Suprapubic skin (tissue), 4 donors: ENCODE measurements at regions not wholly inside any gene's neighbourhood (a gene's known extent, or its start where the extent isn't known, plus 50 kb on each side); places are given as distances from the start of the nearest gene placed in this dataset.

Source experiments
- DNase-seq, 2 donors: peaks; one replicate each; pipeline ENCODE4 v3.0.0-alpha.2; 2019; ENCODE audit warnings: low spot score in 2 of 2
- H3K27ac ChIP-seq: fragments of 200-600 bp; sonication (generic); one replicate; pipeline ENCODE4 v1.5.1; 2019
- H3K27me3 ChIP-seq: fragments of 200-600 bp; sonication (generic); one replicate; pipeline ENCODE4 v1.5.1; 2019
- H3K36me3 ChIP-seq: fragments of 200-600 bp; sonication (generic); one replicate; pipeline ENCODE4 v1.5.1; 2019
- H3K4me1 ChIP-seq: fragments of 200-600 bp; sonication (generic); one replicate; pipeline ENCODE4 v1.5.1; 2019
- H3K4me3 ChIP-seq: fragments of 200-600 bp; sonication (generic); one replicate; pipeline ENCODE4 v1.5.1; 2019; ENCODE audit warnings: mild to moderate bottlenecking
- H3K9me3 ChIP-seq: fragments of 200-600 bp; sonication (generic); one replicate; pipeline ENCODE4 v1.5.1; 2019
- CTCF ChIP-seq, 2 donors: fragments of 200-600 bp in 1 of 2; fragments of 450-650 bp in 1 of 2; sonication (generic) in 1 of 2; IDR thresholded peaks; one replicate each; pipeline ENCODE4 v1.5.1; 2016 to 2019; ENCODE audit warnings: antibody characterized with exemption in 2 of 2, mild to moderate bottlenecking in 1 of 2, moderate library complexity in 1 of 2
- EP300 ChIP-seq: sonication (generic); formaldehyde crosslinking; IDR thresholded peaks from one replicate; pipeline ENCODE4 v1.6.1; 2017; ENCODE audit warnings: antibody characterized with exemption
- POLR2A ChIP-seq, 2 donors: fragments of 450-650 bp; IDR thresholded peaks; one replicate each; pipeline ENCODE4 v1.6.1; 2017; ENCODE audit warnings: antibody characterized with exemption in 2 of 2, mild to moderate bottlenecking in 2 of 2, moderate library complexity in 2 of 2
- POLR2AphosphoS5 ChIP-seq, 3 donors: sonication (generic); formaldehyde crosslinking; IDR thresholded peaks; one replicate each; pipeline ENCODE4 v1.6.1; 2017; ENCODE audit warnings: antibody characterized with exemption in 3 of 3
- WGBS: methylation state at CpG from one replicate; pipeline ENCODE4 v1.1.5; 2018; 5-methylcytosine and 5-hydroxymethylcytosine counted together

- TF ChIP-seq EP300 = no peak
- 92% methylated on average over 3 of the region's 3 CpGs for WGBS
- Histone ChIP-seq H3K4me1 (peaks cover 15% of the 10 kb centered on the region), H3K9me3 (no peaks in the 10 kb centered on the region), H3K4me3 (no peak overlapping the region), H3K27ac (no peak overlapping the region), H3K36me3 (no peaks in the 10 kb centered on the region), H3K27me3 (no peaks in the 10 kb centered on the region)
- no peak for DNase-seq
Measured at GRCh38 chr12:89167986-89168385, 184.3 kb downstream of the DUSP6 start.

- Histone ChIP-seq H3K27ac (peak overlapping the region; percentile 24), H3K36me3 (no peaks in the 10 kb centered on the region), H3K4me3 (no peak overlapping the region), H3K9me3 (no peaks in the 10 kb centered on the region), H3K4me1 (peaks cover 29% of the 10 kb centered on the region), H3K27me3 (no peaks in the 10 kb centered on the region)
- no peak for TF ChIP-seq EP300
- TF ChIP-seq CTCF (IDR thresholded peaks at IDR 0.05) = no peak
- TF ChIP-seq POLR2AphosphoS5 (IDR thresholded peaks at IDR 0.05) = no peak
- no peak for TF ChIP-seq POLR2A (IDR thresholded peaks at IDR 0.05)
- WGBS = 64% methylated on average over 1 of the region's 1 CpG
- no peak for DNase-seq
Measured at GRCh38 chr12:89166525-89166934, 185.8 kb downstream of the DUSP6 start.

- no peak for TF ChIP-seq EP300
- no peak for TF ChIP-seq POLR2AphosphoS5 (IDR thresholded peaks at IDR 0.05)
- no peak for TF ChIP-seq POLR2A (IDR thresholded peaks at IDR 0.05)
- TF ChIP-seq CTCF (IDR thresholded peaks at IDR 0.05) = no peak
- Histone ChIP-seq H3K27me3 (no peaks in the 10 kb centered on the region), H3K27ac (no peak overlapping the region), H3K9me3 (no peaks in the 10 kb centered on the region), H3K4me1 (peaks cover 34% of the 10 kb centered on the region), H3K36me3 (no peaks in the 10 kb centered on the region), H3K4me3 (no peak overlapping the region)
- DNase-seq = no peak
- WGBS = 88% methylated on average over 1 of the region's 1 CpG
Measured at GRCh38 chr12:89166121-89166520, 186.2 kb downstream of the DUSP6 start.

GRCh38 chr12:89165703-89166102 lies 186.6 kb downstream of the DUSP6 start:
- TF ChIP-seq CTCF (IDR thresholded peaks at IDR 0.05) (no peak), POLR2AphosphoS5 (IDR thresholded peaks at IDR 0.05) (no peak), EP300 (no peak), POLR2A (IDR thresholded peaks at IDR 0.05) (no peak)
- H3K4me1 ChIP-seq = peaks cover 38% of the 10 kb centered on the region
- H3K36me3 ChIP-seq = no peaks in the 10 kb centered on the region
- no peaks in the 10 kb centered on the region for H3K27me3 ChIP-seq
- no peak overlapping the region for H3K27ac ChIP-seq
- no peak for DNase-seq
- H3K9me3 ChIP-seq = no peaks in the 10 kb centered on the region
- no peak overlapping the region for H3K4me3 ChIP-seq

- no peak overlapping the region for H3K27ac ChIP-seq
- no peak for TF ChIP-seq POLR2A (IDR thresholded peaks at IDR 0.05)
- no peak for TF ChIP-seq POLR2AphosphoS5 (IDR thresholded peaks at IDR 0.05)
- TF ChIP-seq EP300 = no peak
- no peak for TF ChIP-seq CTCF (IDR thresholded peaks at IDR 0.05)
Measured at GRCh38 chr12:89163918-89164317, 188.4 kb downstream of the DUSP6 start.

GRCh38 chr12:89162589-89163261 lies 189.6 kb downstream of the DUSP6 start:
- WGBS = 25% methylated on average over 3 of the region's 3 CpGs

More at GRCh38 chr12:89163918-89164317, 188.4 kb downstream of the DUSP6 start:
- 42% methylated on average over 1 of the region's 1 CpG for WGBS
- no peak for DNase-seq
- H3K9me3 ChIP-seq = no peaks in the 10 kb centered on the region
- H3K27me3 ChIP-seq = no peaks in the 10 kb centered on the region
- peaks cover 48% of the 10 kb centered on the region for H3K4me1 ChIP-seq
- no peaks in the 10 kb centered on the region for H3K36me3 ChIP-seq
- no peak overlapping the region for H3K4me3 ChIP-seq

More at GRCh38 chr12:89162589-89163261, 189.6 kb downstream of the DUSP6 start:
- TF ChIP-seq POLR2AphosphoS5 (IDR thresholded peaks at IDR 0.05) (peak in 2 of 3 donors; percentile 86 to 89), CTCF (IDR thresholded peaks at IDR 0.05) (no peak)
- H3K27me3 ChIP-seq = no peaks in the 10 kb centered on the region
- peak overlapping the region; percentile 74 for H3K27ac ChIP-seq
- no peaks in the 10 kb centered on the region for H3K9me3 ChIP-seq
- H3K4me3 ChIP-seq = no peak overlapping the region
- peak; percentile 79 to 87 for DNase-seq
- no peaks in the 10 kb centered on the region for H3K36me3 ChIP-seq
- peaks cover 48% of the 10 kb centered on the region for H3K4me1 ChIP-seq
